Activated CD4-positive, alpha-beta T cell treated with anti-CD3 and anti-CD28 coated beads, Interleukin-2, amount 10 ng/mL, durations not matched to agents 7 days and 5 days (primary cell): ENCODE measurements at regions not wholly inside any gene's neighbourhood (a gene's known extent, or its start where the extent isn't known, plus 50 kb on each side); places are given as distances from the start of the nearest gene placed in this dataset.
A peak's percentile ranks its signal among the peaks of the same experiment; 100 is the strongest.

Experiments
- CTCF ChIA-PET: fragments of 350-600 bp; sonication (Branson Sonifier 250); formaldehyde crosslinking; loops from one replicate; lab custom pipeline; 2021; ENCODE audit warnings: antibody characterized with exemption; lab: Charles Lee
- POLR2A ChIA-PET: fragments of 350-600 bp; sonication (Branson Sonifier 250); formaldehyde crosslinking; loops from one replicate; lab custom pipeline; 2021; ENCODE audit warnings: antibody characterized with exemption; lab: Charles Lee
- DNase-seq: peaks from one replicate; pipeline ENCODE4 v3.0.0-alpha.2; 2020
- H3K27ac Mint-ChIP-seq: one replicate; pipeline ENCODE4 v1.8.0; 2021; ENCODE audit warnings: mild to moderate bottlenecking, moderate library complexity, mixed read lengths
- H3K27me3 Mint-ChIP-seq: one replicate; pipeline ENCODE4 v1.8.0; 2021; ENCODE audit warnings: mixed read lengths
- H3K36me3 Mint-ChIP-seq: one replicate; pipeline ENCODE4 v1.8.0; 2021; ENCODE audit warnings: low read depth, mixed read lengths
- H3K4me1 Mint-ChIP-seq: one replicate; pipeline ENCODE4 v1.8.0; 2021; ENCODE audit warnings: mixed read lengths
- H3K4me3 Mint-ChIP-seq: one replicate; pipeline ENCODE4 v1.8.0; 2021; ENCODE audit warnings: mild to moderate bottlenecking, moderate library complexity, mixed read lengths
- H3K9me3 Mint-ChIP-seq: one replicate; pipeline ENCODE4 v1.8.0; 2021; ENCODE audit warnings: mixed read lengths

- CTCF ChIA-PET: no interaction called here
- H3K4me1 Mint-ChIP-seq: no peaks in the 10 kb centered on the region
Measured at GRCh38 chr19:30662211-30662861, 290.2 kb downstream of the ZNF536 start.

DNA sequence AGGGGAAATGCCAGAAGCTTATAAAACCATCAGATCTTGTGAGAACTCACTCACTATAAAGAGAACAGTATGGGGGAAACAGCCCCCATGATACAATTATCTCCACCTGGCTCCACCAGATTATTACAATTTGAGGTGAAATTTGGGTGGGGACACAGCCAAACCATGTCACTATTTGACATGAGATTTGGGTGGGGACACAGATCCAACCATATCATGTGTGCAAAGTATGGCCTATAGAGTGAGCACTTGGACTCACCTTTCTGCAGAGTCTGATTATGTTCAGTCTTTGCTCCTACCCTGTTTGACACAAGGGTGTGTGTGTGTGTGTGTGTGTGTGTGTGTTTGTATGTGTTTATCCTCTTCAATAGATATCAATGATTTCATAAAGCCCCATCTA is 287.5 kb downstream of the ZNF536 start:
- ChIA-PET CTCF (no interaction called here), POLR2A (no interaction called here)
- no peak overlapping the region for H3K4me3 Mint-ChIP-seq

More at GRCh38 chr19:30662211-30662861, 290.2 kb downstream of the ZNF536 start:
- no peak overlapping the region for H3K4me3 Mint-ChIP-seq
- H3K9me3 Mint-ChIP-seq: no peaks in the 10 kb centered on the region
- POLR2A ChIA-PET: no interaction called here
- no peaks in the 10 kb centered on the region for H3K36me3 Mint-ChIP-seq
- no peak overlapping the region for H3K27ac Mint-ChIP-seq
- no peaks in the 10 kb centered on the region for H3K27me3 Mint-ChIP-seq
- DNase-seq: no peak

GRCh38 chr19:30656520-30657100 is 284.4 kb downstream of the ZNF536 start:
- H3K4me1 Mint-ChIP-seq: no peaks in the 10 kb centered on the region
- no peaks in the 10 kb centered on the region for H3K36me3 Mint-ChIP-seq

More for the DNA sequence above, 287.5 kb downstream of the ZNF536 start:
- DNase-seq: no peak
- no peaks in the 10 kb centered on the region for H3K4me1 Mint-ChIP-seq
- no peaks in the 10 kb centered on the region for H3K9me3 Mint-ChIP-seq
- no peaks in the 10 kb centered on the region for H3K36me3 Mint-ChIP-seq
- no peaks in the 10 kb centered on the region for H3K27me3 Mint-ChIP-seq
- no peak overlapping the region for H3K27ac Mint-ChIP-seq

DNA sequence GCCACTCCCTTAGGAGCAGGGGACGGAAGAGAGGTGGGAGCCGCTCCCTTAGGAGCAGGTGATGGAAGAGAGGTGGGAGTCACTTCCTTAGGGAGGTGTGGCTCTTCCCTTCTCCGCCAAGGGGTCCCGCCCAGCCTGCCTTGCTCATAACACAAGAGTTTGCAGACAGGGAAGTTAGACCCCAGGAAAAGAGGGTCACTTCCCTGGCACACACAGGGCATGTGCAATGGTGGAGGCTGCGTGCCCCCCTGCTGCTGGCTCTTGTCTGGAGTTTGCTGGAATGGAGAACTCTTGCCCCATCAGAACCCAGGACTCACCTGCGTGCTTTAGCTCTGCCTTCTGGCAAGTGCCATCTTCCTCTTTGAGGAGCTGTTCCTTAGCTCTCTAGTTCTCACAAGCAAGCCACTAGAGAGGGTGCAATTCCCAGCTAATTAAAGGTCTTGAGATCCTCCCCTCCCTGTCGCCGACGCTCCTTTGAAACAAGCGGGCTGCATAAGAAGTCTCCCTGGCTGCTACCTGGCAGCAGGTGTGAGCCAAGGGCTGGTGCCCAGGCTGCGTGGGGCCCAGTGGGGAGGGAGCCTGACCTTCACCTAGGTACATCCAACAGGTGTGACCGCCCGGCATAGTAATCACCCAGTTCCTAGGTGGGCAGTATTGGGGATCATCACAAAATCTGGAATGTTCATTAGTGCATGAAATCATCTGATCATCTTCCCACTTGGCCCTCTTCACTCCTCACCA is 281.6 kb downstream of the ZNF536 start:
- CTCF ChIA-PET: no interaction called here
- Mint-ChIP-seq H3K27me3 (peaks cover 2% of the 10 kb centered on the region), H3K4me3 (no peak overlapping the region)

More at GRCh38 chr19:30656520-30657100, 284.4 kb downstream of the ZNF536 start:
- Mint-ChIP-seq H3K27me3 (no peaks in the 10 kb centered on the region), H3K9me3 (no peaks in the 10 kb centered on the region), H3K4me3 (no peak overlapping the region), H3K27ac (no peak overlapping the region)
- DNase-seq: no peak
- CTCF ChIA-PET: no interaction called here
- POLR2A ChIA-PET: no interaction called here

GRCh38 chr19:30652751-30653150 is 280.6 kb downstream of the ZNF536 start:
- ChIA-PET CTCF (no interaction called here), POLR2A (no interaction called here)
- no peaks in the 10 kb centered on the region for H3K36me3 Mint-ChIP-seq
- H3K27me3 Mint-ChIP-seq: peaks cover 2% of the 10 kb centered on the region
- H3K4me3 Mint-ChIP-seq: no peak overlapping the region
- no peak for DNase-seq
- H3K4me1 Mint-ChIP-seq: no peaks in the 10 kb centered on the region
- no peak overlapping the region for H3K27ac Mint-ChIP-seq
- H3K9me3 Mint-ChIP-seq: no peaks in the 10 kb centered on the region

More for the DNA sequence above, 281.6 kb downstream of the ZNF536 start:
- H3K4me1 Mint-ChIP-seq: no peaks in the 10 kb centered on the region
- no peak overlapping the region for H3K27ac Mint-ChIP-seq
- no peak for DNase-seq
- H3K9me3 Mint-ChIP-seq: no peaks in the 10 kb centered on the region
- H3K36me3 Mint-ChIP-seq: no peaks in the 10 kb centered on the region
- POLR2A ChIA-PET: no interaction called here

- ChIA-PET CTCF (no interaction called here), POLR2A (no interaction called here)
- Mint-ChIP-seq H3K27me3 (peaks cover 2% of the 10 kb centered on the region), H3K9me3 (no peaks in the 10 kb centered on the region), H3K4me3 (no peak overlapping the region), H3K27ac (no peak overlapping the region), H3K4me1 (no peaks in the 10 kb centered on the region), H3K36me3 (no peaks in the 10 kb centered on the region)
- no peak for DNase-seq
Measured at GRCh38 chr19:30651691-30652090, 279.5 kb downstream of the ZNF536 start.

DNA sequence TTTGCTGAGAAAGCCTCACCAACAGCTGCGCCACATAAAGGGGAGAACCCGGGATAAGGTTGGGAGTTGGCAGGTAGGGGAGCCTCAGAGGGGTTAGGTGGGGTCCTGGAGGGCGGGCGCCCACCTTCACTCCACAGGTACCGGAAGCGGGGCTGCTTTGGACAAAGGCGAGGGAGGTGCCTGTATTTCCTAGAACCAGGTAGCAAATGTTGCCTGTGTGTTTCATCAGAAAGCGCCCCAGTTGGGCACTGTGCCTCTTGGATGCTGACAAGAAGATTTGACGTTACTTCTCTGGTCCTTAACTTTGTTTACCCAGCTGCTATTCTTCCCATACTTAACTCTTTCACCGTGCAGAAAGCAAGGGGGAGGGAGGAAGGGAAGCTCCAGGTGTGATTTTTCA is 278.9 kb downstream of the ZNF536 start:
- no peak overlapping the region for H3K27ac Mint-ChIP-seq
- H3K4me3 Mint-ChIP-seq: no peak overlapping the region
- no peaks in the 10 kb centered on the region for H3K4me1 Mint-ChIP-seq
- DNase-seq: no peak
- H3K27me3 Mint-ChIP-seq: peaks cover 2% of the 10 kb centered on the region
- ChIA-PET CTCF (no interaction called here), POLR2A (no interaction called here)
- H3K36me3 Mint-ChIP-seq: no peaks in the 10 kb centered on the region
- H3K9me3 Mint-ChIP-seq: no peaks in the 10 kb centered on the region

- H3K9me3 Mint-ChIP-seq: no peaks in the 10 kb centered on the region
- no peaks in the 10 kb centered on the region for H3K36me3 Mint-ChIP-seq
Measured at GRCh38 chr19:30649934-30650614, 277.9 kb downstream of the ZNF536 start.

DNA sequence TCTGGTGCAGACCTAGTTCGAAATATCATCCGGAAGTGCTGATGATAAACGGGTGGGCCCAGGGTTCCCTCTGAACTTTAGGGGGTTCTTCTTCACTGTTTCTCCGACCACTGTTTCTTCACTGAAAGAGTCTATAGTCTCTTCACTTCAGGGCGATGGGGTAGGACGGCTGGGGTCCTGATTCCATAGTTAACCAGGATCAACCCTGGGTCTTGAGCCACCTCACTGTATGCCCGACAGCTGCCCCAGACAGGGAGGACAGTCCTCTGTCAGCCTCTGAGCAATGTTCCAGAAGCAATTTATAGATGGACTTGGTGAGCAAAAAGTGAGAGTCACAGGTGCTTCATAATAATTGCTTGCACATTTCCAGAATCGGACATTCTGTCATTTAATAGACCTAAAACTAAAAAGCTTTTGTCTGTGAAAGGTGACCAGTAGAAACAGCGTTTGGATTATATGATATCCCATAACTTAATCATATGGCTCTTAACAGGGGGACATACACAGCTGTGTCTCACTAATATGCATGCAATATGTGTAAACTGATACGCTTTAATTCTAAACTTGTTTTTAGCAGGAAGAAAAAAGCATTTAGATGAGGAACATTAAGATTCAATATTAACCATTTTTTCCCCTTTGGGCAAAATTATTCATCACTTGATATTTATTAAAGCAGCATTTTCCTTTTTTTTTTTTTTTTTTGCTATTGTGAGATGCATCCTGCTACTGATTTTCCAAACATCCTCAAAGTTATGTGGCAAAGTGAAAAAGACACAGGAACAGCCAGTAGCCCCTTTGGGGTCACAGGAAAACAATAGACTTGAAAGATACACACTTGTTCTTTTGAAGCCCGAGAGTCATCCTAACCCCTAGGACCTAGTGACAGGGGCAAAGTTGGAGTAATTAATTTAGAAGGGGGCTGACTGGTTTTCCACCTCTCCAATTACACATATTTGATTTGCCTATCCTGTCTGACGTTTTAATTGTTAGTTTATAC is 277.0 kb downstream of the ZNF536 start:
- Mint-ChIP-seq H3K4me1 (no peaks in the 10 kb centered on the region), H3K36me3 (no peaks in the 10 kb centered on the region), H3K9me3 (no peaks in the 10 kb centered on the region), H3K4me3 (no peak overlapping the region), H3K27me3 (peaks cover 2% of the 10 kb centered on the region), H3K27ac (no peak overlapping the region)
- POLR2A ChIA-PET: no interaction called here
- CTCF ChIA-PET: interaction anchor here (0.6 kb wide), 2 partner anchors 529 to 1920 kb away, joined by 3 read pairs; no protein-coding TSS in a partner anchor
- no peak for DNase-seq

More at GRCh38 chr19:30649934-30650614, 277.9 kb downstream of the ZNF536 start:
- ChIA-PET CTCF (interaction anchor here (0.6 kb wide), 1 partner anchor 530 kb away, joined by 3 read pairs; no protein-coding TSS in a partner anchor), POLR2A (no interaction called here)
- peaks cover 2% of the 10 kb centered on the region for H3K27me3 Mint-ChIP-seq
- no peak overlapping the region for H3K4me3 Mint-ChIP-seq
- DNase-seq: peak; percentile 43
- no peaks in the 10 kb centered on the region for H3K4me1 Mint-ChIP-seq
- no peak overlapping the region for H3K27ac Mint-ChIP-seq

DNA sequence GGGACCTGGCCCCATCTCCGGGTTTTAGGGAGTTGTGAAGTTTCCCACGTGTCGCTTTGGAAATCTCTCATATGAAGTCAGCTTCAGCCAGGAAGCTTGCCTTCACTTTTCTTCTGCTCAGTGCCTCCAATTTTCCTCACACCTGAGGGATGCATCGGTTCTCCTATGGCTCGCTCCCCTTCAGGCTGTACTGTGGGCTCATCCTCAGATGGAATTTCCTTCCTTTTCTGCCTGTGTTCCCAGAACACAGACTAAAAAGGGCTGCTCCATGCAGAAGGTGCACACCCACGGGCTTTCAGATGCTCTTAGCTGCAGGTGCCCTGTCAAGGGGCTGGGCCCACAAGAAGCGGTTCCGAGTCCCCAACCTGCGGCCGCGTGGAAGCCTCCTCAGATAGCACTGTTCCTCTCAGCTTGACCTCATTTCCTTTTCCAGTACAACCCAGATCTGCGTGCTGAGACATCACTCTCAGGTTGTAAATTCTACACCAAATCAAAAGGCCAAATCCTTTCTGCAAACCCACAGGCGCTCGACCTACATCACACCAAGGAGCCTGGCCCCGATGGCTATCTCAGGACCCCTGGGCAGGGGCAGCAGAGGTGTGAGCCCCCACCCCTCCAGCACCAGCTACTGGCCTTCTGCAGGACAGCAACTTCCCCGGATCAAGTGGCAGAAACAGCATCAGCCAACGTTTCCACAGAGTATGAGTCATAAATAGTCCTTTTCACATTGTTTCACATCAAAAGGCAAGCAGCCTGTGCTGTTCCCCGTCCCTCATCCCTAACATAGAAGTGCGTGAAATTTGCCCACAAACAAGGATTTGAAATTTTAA is 275.9 kb downstream of the ZNF536 start:
- CTCF ChIA-PET: interaction anchor here (0.6 kb wide), 1 partner anchor 1921 kb away, joined by 3 read pairs; no protein-coding TSS in a partner anchor
- Mint-ChIP-seq H3K9me3 (no peaks in the 10 kb centered on the region), H3K4me1 (no peaks in the 10 kb centered on the region), H3K27me3 (peaks cover 2% of the 10 kb centered on the region), H3K36me3 (no peaks in the 10 kb centered on the region), H3K27ac (no peak overlapping the region), H3K4me3 (no peak overlapping the region)
- POLR2A ChIA-PET: no interaction called here
- DNase-seq: no peak

DNA sequence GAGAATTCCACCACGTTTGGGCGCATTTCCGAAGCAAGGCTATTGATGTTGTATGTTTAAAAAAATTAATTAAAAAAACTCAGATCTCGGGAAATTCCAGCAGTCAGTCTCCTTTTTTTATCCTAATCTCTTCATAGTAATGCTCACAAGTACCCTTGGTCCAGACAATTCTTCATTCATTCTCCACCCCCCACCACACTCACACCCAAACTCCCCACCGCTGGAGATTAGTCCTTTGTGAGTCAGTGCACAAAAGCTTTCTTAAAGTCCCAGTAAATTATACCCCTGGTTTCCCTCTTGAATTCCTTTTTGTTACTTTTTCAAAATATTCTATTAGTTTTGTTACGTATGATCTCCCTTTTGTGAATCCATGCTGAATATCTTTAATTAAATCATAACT is 274.6 kb downstream of the ZNF536 start:
- no peaks in the 10 kb centered on the region for H3K4me1 Mint-ChIP-seq
- no peaks in the 10 kb centered on the region for H3K36me3 Mint-ChIP-seq
- H3K27me3 Mint-ChIP-seq: peaks cover 2% of the 10 kb centered on the region
- no peak overlapping the region for H3K4me3 Mint-ChIP-seq
- ChIA-PET POLR2A (no interaction called here), CTCF (no interaction called here)
- no peak overlapping the region for H3K27ac Mint-ChIP-seq
- no peak for DNase-seq
- H3K9me3 Mint-ChIP-seq: no peaks in the 10 kb centered on the region
